ENCODE measurements at regions not wholly inside any gene's neighbourhood (a gene's known extent, or its start where the extent isn't known, plus 50 kb on each side); places are given as distances from the start of the nearest gene placed in this dataset.
"Not testable (repeated sequence)": the region's sequence is repeated elsewhere in the genome, so short reads cannot be mapped to it uniquely, and the experiment has no call there.

GRCh38 chr20:26059324-26059723 lies 362.7 kb upstream of the ZNF337 start:
- ATAC-seq; intact Hi-C loops (cut with DNase I): not testable (repeated sequence)

GRCh38 chr20:26058446-26058845 lies 361.8 kb upstream of the ZNF337 start:
- ATAC-seq; H3K4me1 ChIP-seq; intact Hi-C loops (cut with DNase I); H3K36me3 ChIP-seq; DNase-seq; H3K27me3 ChIP-seq; H3K27ac ChIP-seq; H3K9me3 ChIP-seq; H3K4me3 ChIP-seq: not testable (repeated sequence)
- WGBS, 2 donors, result no CpG with 5 or more reads among the region's 10 CpGs

More at GRCh38 chr20:26059324-26059723, 362.7 kb upstream of the ZNF337 start:
- not testable (repeated sequence) for H3K4me1 ChIP-seq, H3K36me3 ChIP-seq, H3K4me3 ChIP-seq, H3K27me3 ChIP-seq, H3K9me3 ChIP-seq, DNase-seq, H3K27ac ChIP-seq
- no CpG with 5 or more reads among the region's 28 CpGs for WGBS, 2 donors

GRCh38 chr20:26057135-26057752 lies 360.6 kb upstream of the ZNF337 start:
- WGBS, 2 donors, result no CpG with 5 or more reads among the region's 41 CpGs
- H3K9me3 ChIP-seq; H3K4me1 ChIP-seq; intact Hi-C loops (cut with DNase I); H3K36me3 ChIP-seq; H3K27ac ChIP-seq; DNase-seq; H3K4me3 ChIP-seq; H3K27me3 ChIP-seq: not testable (repeated sequence)
- peak in 7 of 8 donors; percentile 54 to 90 (median 68) for ATAC-seq

GRCh38 chr20:26025792-26026191 lies 329.1 kb upstream of the ZNF337 start:
- H3K36me3 ChIP-seq; H3K4me3 ChIP-seq; H3K27ac ChIP-seq; H3K27me3 ChIP-seq; H3K4me1 ChIP-seq; ATAC-seq; intact Hi-C loops (cut with DNase I); H3K9me3 ChIP-seq; DNase-seq: not testable (repeated sequence)
- 94 to 100% methylated on average over 1 of the region's 4 CpGs for WGBS, 2 donors

- peak overlapping the region in 1 of 10 donors; percentile 69 for H3K4me3 ChIP-seq
- H3K4me1 ChIP-seq; H3K27ac ChIP-seq; H3K36me3 ChIP-seq; DNase-seq; H3K27me3 ChIP-seq; H3K9me3 ChIP-seq; intact Hi-C loops (cut with DNase I): not testable (repeated sequence)
- WGBS, 2 donors, result no CpG with 5 or more reads among the region's 6 CpGs
- peak in 5 of 8 donors; percentile 46 to 78 (median 58) for ATAC-seq
These were observed 314.3 kb upstream of the ZNF337 start for GRCh38 chr20:26010942-26011276.

GRCh38 chr20:26010224-26010941 lies 313.7 kb upstream of the ZNF337 start:
- H3K4me1 ChIP-seq; intact Hi-C loops (cut with DNase I); H3K27me3 ChIP-seq; ATAC-seq; DNase-seq; H3K9me3 ChIP-seq; H3K36me3 ChIP-seq: not testable (repeated sequence)
- peak overlapping the region; percentile 35 to 87 (median 66) for H3K4me3 ChIP-seq
- peak overlapping the region; percentile 72 to 93 (median 90) for H3K27ac ChIP-seq
- 3% methylated on average over 9 to 10 of the region's 13 CpGs for WGBS, 2 donors

- WGBS, 2 donors, result 13 to 19% methylated on average over 39 of the region's 39 CpGs
- Histone ChIP-seq H3K4me3 (peak overlapping the region; percentile 35 to 87 (median 66)), H3K27ac (peak overlapping the region; percentile 72 to 93 (median 90))
- H3K9me3 ChIP-seq; H3K27me3 ChIP-seq; intact Hi-C loops (cut with DNase I); H3K36me3 ChIP-seq; H3K4me1 ChIP-seq: not testable (repeated sequence)
- DNase-seq (peak; percentile 85 to 95), ATAC-seq (peak in 2 of 8 donors; percentile 34 to 65)
These were observed 313.0 kb upstream of the ZNF337 start for GRCh38 chr20:26009402-26010223.

GRCh38 chr20:26008026-26008425 lies 311.4 kb upstream of the ZNF337 start:
- H3K27me3 ChIP-seq; intact Hi-C loops (cut with DNase I); H3K9me3 ChIP-seq; DNase-seq; H3K4me1 ChIP-seq; H3K4me3 ChIP-seq; ATAC-seq; H3K27ac ChIP-seq; H3K36me3 ChIP-seq: not testable (repeated sequence)
- 96 to 98% methylated on average over 9 of the region's 9 CpGs for WGBS, 2 donors

- intact Hi-C loops (cut with DNase I); H3K4me1 ChIP-seq; ATAC-seq; H3K9me3 ChIP-seq; H3K27me3 ChIP-seq; H3K4me3 ChIP-seq; H3K27ac ChIP-seq; DNase-seq; H3K36me3 ChIP-seq: not testable (repeated sequence)
- 96 to 98% methylated on average over 4 of the region's 4 CpGs for WGBS, 2 donors
These were observed 309.5 kb upstream of the ZNF337 start for GRCh38 chr20:26006164-26006563.

GRCh38 chr20:26003959-26004358 lies 307.3 kb upstream of the ZNF337 start:
- H3K27ac ChIP-seq; H3K9me3 ChIP-seq; intact Hi-C loops (cut with DNase I); H3K4me1 ChIP-seq; H3K4me3 ChIP-seq; H3K27me3 ChIP-seq; H3K36me3 ChIP-seq; ATAC-seq; DNase-seq: not testable (repeated sequence)
- WGBS, 2 donors, result 88 to 92% methylated on average over 3 of the region's 3 CpGs

- intact Hi-C loops (cut with DNase I); H3K4me1 ChIP-seq; H3K9me3 ChIP-seq; H3K36me3 ChIP-seq; H3K27ac ChIP-seq; H3K27me3 ChIP-seq; H3K4me3 ChIP-seq; ATAC-seq; DNase-seq: not testable (repeated sequence)
- WGBS, 2 donors, result 82 to 88% methylated on average over 16 of the region's 16 CpGs
These were observed 300.9 kb upstream of the ZNF337 start for GRCh38 chr20:25997367-25998038.

Measured in heart right ventricle (tissue), 16 donors.